ENCODE measurements at regions not wholly inside any gene's neighbourhood (a gene's known extent, or its start where the extent isn't known, plus 50 kb on each side); places are given as distances from the start of the nearest gene placed in this dataset.

DNA sequence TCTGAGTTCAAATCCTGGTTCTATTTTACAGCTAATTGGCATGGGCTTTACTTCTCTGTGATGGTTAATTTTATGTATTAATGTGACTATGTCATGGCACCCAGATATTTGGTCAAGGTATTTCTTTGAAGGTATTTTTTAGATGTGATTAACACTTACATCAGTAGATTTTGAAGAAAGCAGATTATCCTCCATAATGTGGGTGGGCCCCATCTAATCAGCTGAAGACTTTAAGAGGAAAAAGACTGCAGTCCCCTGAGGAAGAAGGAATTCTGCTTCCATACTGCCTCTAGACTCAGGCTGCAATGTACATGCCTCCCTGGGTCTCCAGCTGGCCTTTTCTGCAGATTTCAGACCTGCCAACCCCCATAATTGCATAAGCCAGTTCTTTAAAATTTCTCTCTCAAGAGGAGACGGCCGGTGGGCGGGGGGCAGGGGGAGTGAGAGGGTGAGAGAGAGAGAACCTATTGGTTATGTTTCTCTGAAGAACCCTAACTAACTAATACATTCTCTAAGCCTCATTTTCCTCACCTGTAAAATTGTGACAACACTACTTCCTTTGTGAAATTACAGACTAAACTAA lies 338.2 kb upstream of the PRDM1 start:
- TF ChIP-seq, protein P1, sequence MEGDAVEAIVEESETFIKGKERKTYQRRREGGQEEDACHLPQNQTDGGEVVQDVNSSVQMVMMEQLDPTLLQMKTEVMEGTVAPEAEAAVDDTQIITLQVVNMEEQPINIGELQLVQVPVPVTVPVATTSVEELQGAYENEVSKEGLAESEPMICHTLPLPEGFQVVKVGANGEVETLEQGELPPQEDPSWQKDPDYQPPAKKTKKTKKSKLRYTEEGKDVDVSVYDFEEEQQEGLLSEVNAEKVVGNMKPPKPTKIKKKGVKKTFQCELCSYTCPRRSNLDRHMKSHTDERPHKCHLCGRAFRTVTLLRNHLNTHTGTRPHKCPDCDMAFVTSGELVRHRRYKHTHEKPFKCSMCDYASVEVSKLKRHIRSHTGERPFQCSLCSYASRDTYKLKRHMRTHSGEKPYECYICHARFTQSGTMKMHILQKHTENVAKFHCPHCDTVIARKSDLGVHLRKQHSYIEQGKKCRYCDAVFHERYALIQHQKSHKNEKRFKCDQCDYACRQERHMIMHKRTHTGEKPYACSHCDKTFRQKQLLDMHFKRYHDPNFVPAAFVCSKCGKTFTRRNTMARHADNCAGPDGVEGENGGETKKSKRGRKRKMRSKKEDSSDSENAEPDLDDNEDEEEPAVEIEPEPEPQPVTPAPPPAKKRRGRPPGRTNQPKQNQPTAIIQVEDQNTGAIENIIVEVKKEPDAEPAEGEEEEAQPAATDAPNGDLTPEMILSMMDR (IDR thresholded peaks at IDR 0.05; ENCODE audit: low read depth, low read length, missing control alignments): no peak
- no peak overlapping the region for H3K4me3 ChIP-seq (ENCODE audit: low read depth, low read length)
- DNase-seq (ENCODE audit: low read depth): no peak

DNA sequence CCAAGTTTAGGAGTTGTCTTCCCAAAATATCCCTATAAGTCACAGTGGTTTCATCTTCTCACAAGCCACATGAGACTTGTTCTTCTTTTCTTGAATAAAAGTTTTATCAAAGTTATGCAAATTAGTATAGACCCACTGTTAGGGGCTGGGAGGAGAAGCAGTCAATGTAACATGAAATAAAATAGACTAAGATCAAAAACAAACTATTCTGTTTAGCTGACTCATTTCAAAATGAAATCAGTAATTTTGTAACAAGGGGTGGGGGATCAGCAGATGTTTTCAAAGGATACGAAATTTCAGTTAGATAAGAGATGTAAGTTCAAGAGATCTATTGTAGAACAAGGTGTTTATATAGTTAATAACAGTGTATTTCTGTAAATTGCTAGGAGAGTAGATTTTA lies 339.6 kb upstream of the PRDM1 start:
- TF ChIP-seq, protein P1 (IDR thresholded peaks at IDR 0.05; ENCODE audit: low read depth, low read length, missing control alignments): no peak
- H3K4me3 ChIP-seq (ENCODE audit: low read depth, low read length): no peak overlapping the region
- no peak for DNase-seq (ENCODE audit: low read depth)

DNA sequence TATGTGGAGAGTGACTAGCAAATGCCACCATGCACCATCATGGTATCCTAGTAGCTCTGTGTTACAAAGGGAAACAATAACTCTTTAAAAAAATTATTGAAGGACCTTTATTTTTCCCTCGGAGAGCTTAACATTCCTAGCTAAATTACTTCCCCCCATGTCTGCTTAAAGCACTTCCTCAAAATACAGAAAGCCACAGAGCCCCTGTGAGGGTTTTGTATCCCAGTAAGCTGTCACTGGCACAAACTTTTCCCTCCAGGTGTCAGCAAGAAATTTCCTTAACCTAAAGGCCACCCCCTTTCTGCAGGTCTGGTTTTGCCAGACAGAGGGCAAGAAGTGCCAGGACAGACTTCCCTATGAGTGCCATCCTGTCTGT lies 340.0 kb upstream of the PRDM1 start:
- H3K4me3 ChIP-seq (ENCODE audit: low read depth, low read length): no peak overlapping the region
- TF ChIP-seq, protein P1 (IDR thresholded peaks at IDR 0.05; ENCODE audit: low read depth, low read length, missing control alignments): no peak
- DNase-seq (ENCODE audit: low read depth): no peak

DNA sequence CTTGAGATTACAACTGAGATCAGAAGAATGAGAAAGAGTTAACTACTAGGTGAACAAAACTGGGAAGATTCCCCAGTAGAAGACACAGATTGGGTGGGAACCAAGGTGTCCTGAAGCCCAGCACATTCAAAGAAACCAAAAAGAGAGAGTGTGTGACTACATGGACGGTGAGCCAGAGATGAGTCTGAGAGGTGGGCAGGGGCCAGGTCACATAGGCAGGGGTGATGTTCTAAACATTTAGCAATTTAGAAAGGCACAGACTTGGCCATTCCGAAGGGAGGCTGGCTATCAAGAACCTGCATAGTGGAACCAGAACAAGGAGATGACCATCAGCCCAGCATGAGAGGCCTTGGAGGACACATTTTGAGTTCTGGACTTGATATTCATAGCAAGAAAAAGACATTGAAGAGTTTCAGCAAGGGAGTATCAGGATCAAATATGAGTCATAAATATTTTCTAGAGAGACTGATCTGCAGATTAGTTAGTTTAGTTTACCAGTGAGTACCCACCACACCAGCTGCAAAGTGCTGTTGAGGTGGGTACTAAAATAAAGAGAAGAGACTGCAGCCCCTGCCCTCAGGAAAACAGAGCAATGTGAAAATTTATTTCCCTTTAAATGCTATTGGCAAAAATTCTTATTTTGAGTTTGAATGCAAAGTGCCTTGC lies 340.5 kb upstream of the PRDM1 start:
- H3K4me3 ChIP-seq (ENCODE audit: low read depth, low read length): no peak overlapping the region
- DNase-seq (ENCODE audit: low read depth): no peak
- TF ChIP-seq, protein P1 (IDR thresholded peaks at IDR 0.05; ENCODE audit: low read depth, low read length, missing control alignments): no peak

DNA sequence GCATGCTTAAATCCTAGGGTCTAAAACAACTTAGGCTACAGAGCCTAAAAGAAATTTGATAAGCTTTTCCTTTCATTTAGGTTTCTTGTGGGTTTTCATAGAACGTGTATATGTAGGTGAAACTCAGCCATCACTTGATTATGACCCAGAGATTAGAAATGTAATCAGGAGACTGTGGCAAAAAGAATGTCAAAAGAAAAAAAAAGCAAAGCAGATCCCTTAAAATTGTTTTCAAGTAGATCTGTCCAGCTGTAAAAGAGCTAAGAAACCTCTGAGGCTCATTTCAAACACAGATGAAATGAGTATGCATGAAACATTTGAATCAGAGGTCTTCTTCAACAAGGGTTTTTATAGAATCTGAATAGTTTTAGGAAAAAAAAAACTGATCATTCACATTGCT lies 341.3 kb upstream of the PRDM1 start:
- TF ChIP-seq, protein P1 (IDR thresholded peaks at IDR 0.05; ENCODE audit: low read depth, low read length, missing control alignments): no peak
- DNase-seq (ENCODE audit: low read depth): no peak
- no peak overlapping the region for H3K4me3 ChIP-seq (ENCODE audit: low read depth, low read length)

DNA sequence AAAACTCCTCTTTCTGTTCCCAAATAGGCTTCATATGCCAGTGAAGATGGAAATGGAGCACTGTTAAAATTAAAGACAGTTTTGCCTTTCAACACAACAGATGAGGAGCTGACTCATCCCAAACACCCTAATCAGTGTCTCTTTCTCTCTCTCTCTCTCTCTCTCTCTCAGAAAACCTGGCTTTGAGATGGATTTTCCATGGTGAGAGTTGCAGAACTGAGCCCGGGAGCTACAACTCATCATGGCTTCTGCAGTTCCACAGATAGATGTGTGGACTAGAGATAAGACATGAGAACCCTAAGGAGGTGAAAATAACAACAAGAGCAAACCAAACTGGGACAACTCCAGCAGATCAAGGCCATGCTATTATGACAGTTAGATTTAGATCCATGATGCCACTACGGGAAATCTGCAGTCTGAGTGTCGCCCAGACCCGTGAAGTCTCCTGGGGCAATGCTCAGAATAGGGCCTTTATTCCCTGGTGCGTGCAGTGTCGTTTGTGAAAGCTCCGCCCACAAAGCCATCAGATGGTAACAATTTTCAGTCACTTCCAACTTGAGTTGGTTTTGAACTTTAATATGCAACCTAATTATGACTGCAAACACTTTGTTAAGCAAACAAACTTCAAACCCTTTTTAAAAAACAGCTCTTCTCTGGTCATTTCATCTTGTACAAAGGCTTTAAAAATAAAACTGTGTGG lies 338.2 kb upstream of the PREP start:
- TF ChIP-seq, protein P1 (IDR thresholded peaks at IDR 0.05; ENCODE audit: low read depth, low read length, missing control alignments): no peak
- no peak for DNase-seq (ENCODE audit: low read depth)
- no peak overlapping the region for H3K4me3 ChIP-seq (ENCODE audit: low read depth, low read length)

Data from GM12864 (cell line).